Endothelial cell of umbilical vein (primary cell): ENCODE measurements at regions not wholly inside any gene's neighbourhood (a gene's known extent, or its start where the extent isn't known, plus 50 kb on each side); places are given as distances from the start of the nearest gene placed in this dataset.
"Not testable (repeated sequence)": the region's sequence is repeated elsewhere in the genome, so short reads cannot be mapped to it uniquely, and the experiment has no call there.

Source experiments
- BruUV-seq: library from RNA; stranded (reverse); fragments of 400-500 nt; replicated peaks from 2 replicates; lab custom pipeline; 2021; lab: Mats Ljungman, UMichigan
- CTCF ChIA-PET: fragments of 300-600, 350-600 bp; sonication (Branson Sonifier 250); formaldehyde crosslinking; loops from one replicate; lab custom pipeline; 2021; ENCODE audit warnings: antibody characterized with exemption, inconsistent platforms; lab: Charles Lee
- POLR2A ChIA-PET: fragments of 300-600, 350-600 bp; sonication (Branson Sonifier 250); formaldehyde crosslinking; loops from one replicate; lab custom pipeline; 2021; ENCODE audit warnings: antibody characterized with exemption, inconsistent platforms; lab: Charles Lee
- DNase-seq: peaks from one replicate; pipeline ENCODE4 v3.0.0-alpha.2; 2011; ENCODE audit warnings: low read depth, low spot score
- FAIRE-seq: peaks from 2 replicates; lab custom pipeline; 2011; peaks lifted over from hg19 to GRCh38; lab: Jason Lieb, UNC
- H2AFZ ChIP-seq: 2 replicates; pipeline ENCODE4 v1.6.0; 2012; ENCODE audit warnings: low read depth, low read length, control low read depth, inconsistent platforms
- H3K27ac ChIP-seq: 2 replicates; pipeline ENCODE4 v1.5.1; 2011; ENCODE audit warnings: low read depth, mild to moderate bottlenecking, control low read depth, low read length, moderate library complexity; ENCODE audit not compliant: insufficient read depth
- H3K27me3 ChIP-seq, 2 experiments: 2 replicates each; pipeline versions ENCODE4 v1.6.0 to v1.6.1; 2011; ENCODE audit warnings: low read length in 2 of 2, mixed read lengths in 1 of 2; ENCODE audit not compliant: control insufficient read depth in 2 of 2, insufficient read depth in 2 of 2
- H3K36me3 ChIP-seq, 2 experiments: 2 replicates in 1 of 2; 3 replicates in 1 of 2; pipeline ENCODE4 v1.5.1; 2011; ENCODE audit warnings: low read length in 2 of 2, mild to moderate bottlenecking in 1 of 2, moderate library complexity in 1 of 2; ENCODE audit not compliant: control insufficient read depth in 2 of 2, insufficient read depth in 2 of 2; ENCODE audit errors: extremely low read depth in 1 of 2
- H3K4me1 ChIP-seq: 3 replicates; pipeline ENCODE4 v1.5.1; 2011; ENCODE audit warnings: mild to moderate bottlenecking, low read length; ENCODE audit not compliant: control insufficient read depth, insufficient read depth; ENCODE audit errors: extremely low read depth
- H3K4me2 ChIP-seq: 2 replicates; pipeline ENCODE4 v1.6.1; 2011; ENCODE audit warnings: low read length, control low read depth, mixed read lengths; ENCODE audit not compliant: insufficient read depth
- H3K4me3 ChIP-seq, 3 experiments: fragments of 200-600 bp in 1 of 3; sonication (generic), shearing (Covaris generic) in 1 of 3; replicated peaks in 1 of 3; 2 replicates each; pipeline ENCODE4 v1.5.1; 2011 to 2016; ENCODE audit warnings: control low read depth in 3 of 3, low read length in 3 of 3, mild to moderate bottlenecking in 2 of 3, inconsistent platforms in 1 of 3, low read depth in 1 of 3, moderate library complexity in 1 of 3; ENCODE audit not compliant: insufficient read depth in 1 of 3
- H3K79me2 ChIP-seq: 2 replicates; pipeline ENCODE4 v1.6.0; 2012; ENCODE audit warnings: low read length, inconsistent platforms; ENCODE audit not compliant: control insufficient read depth, insufficient read depth
- H3K9ac ChIP-seq: replicated peaks from 2 replicates; pipeline ENCODE3; 2011; ENCODE audit warnings: low read length, control low read depth; ENCODE audit not compliant: insufficient read depth; ENCODE audit errors: extremely low read depth
- H3K9me1 ChIP-seq: replicated peaks from 3 replicates; pipeline ENCODE4 v1.6.0; 2011; ENCODE audit warnings: mild to moderate bottlenecking, low read length; ENCODE audit not compliant: control insufficient read depth, insufficient read depth; ENCODE audit errors: extremely low read depth
- H3K9me3 ChIP-seq: replicated peaks from 2 replicates; pipeline ENCODE4 v1.5.1; 2012; ENCODE audit warnings: low read length, inconsistent platforms; ENCODE audit not compliant: control insufficient read depth, insufficient read depth
- H4K20me1 ChIP-seq: replicated peaks from 2 replicates; pipeline ENCODE3; 2011; ENCODE audit warnings: mild to moderate bottlenecking, low read length; ENCODE audit not compliant: control insufficient read depth, insufficient read depth; ENCODE audit errors: extremely low read depth
- EZH2 ChIP-seq: IDR thresholded peaks from 2 replicates; pipeline ENCODE4 v1.6.1; 2012; ENCODE audit warnings: borderline replicate concordance, low read depth, mild to moderate bottlenecking, moderate library complexity, low read length, inconsistent platforms; ENCODE audit not compliant: severe bottlenecking
- FOS ChIP-seq: IDR thresholded peaks from 2 replicates; pipeline ENCODE4 v1.6.1; 2011; ENCODE audit warnings: mild to moderate bottlenecking, low read length, moderate library complexity, borderline replicate concordance; ENCODE audit not compliant: insufficient read depth
- GATA2 ChIP-seq: IDR thresholded peaks from 2 replicates; pipeline ENCODE4 v1.7.0; 2011; ENCODE audit warnings: low read depth, mild to moderate bottlenecking, moderate library complexity, mixed read lengths, low read length; ENCODE audit not compliant: insufficient read length, insufficient read depth
- JUN ChIP-seq: IDR thresholded peaks from 2 replicates; pipeline ENCODE4 v1.6.1; 2011; ENCODE audit warnings: borderline replicate concordance, low read depth; ENCODE audit not compliant: insufficient read length, insufficient read depth
- MYC ChIP-seq: IDR thresholded peaks from one replicate; pipeline ENCODE4 v1.6.1; 2011; ENCODE audit warnings: mild to moderate bottlenecking, low read depth, low read length
- POLR2A ChIP-seq: IDR thresholded peaks from 2 replicates; pipeline ENCODE4 v1.6.1; 2012; ENCODE audit warnings: low read depth, mild to moderate bottlenecking, control low read depth, low read length
- POLR2AphosphoS5 ChIP-seq: IDR thresholded peaks from 2 replicates; pipeline ENCODE4 v1.6.1; 2012; ENCODE audit warnings: low read depth, mild to moderate bottlenecking, control low read depth, low read length, moderate library complexity; ENCODE audit not compliant: insufficient read depth
- dilution Hi-C: fragments of 300-500 bp; cut with MboI; formaldehyde crosslinking; loops from one replicate; pipeline ENCODE4 v1.15.0; 2019; ENCODE audit warnings: low sequenced_read_pairs; ENCODE audit not compliant: extremely low pct_ligation_motif_present
- intact Hi-C: fragments of 100-400 bp; cut with micrococcal nuclease; formaldehyde crosslinking; loops from one replicate; pipeline ENCODE4 v1.10.0; 2022
- TF ChIP-seq, protein P1 (sequence below): IDR thresholded peaks from 2 replicates; pipeline ENCODE4 v1.6.1; 2011; ENCODE audit not compliant: insufficient read depth, insufficient read length
- TF ChIP-seq, protein P2 (sequence below), 2 donors: IDR thresholded peaks; 1 replicate in 1 of 2; 2 replicates in 1 of 2; pipeline ENCODE4 v1.5.1; 2011; ENCODE audit warnings: low read length in 2 of 2, mild to moderate bottlenecking in 2 of 2, moderate library complexity in 2 of 2, control low read depth in 1 of 2, inconsistent platforms in 1 of 2, low read depth in 1 of 2; ENCODE audit not compliant: insufficient read depth in 1 of 2; ENCODE audit errors: extremely low read depth in 1 of 2

- TF ChIP-seq JUN (no peak), GATA2 (no peak), FOS (no peak), POLR2AphosphoS5 (no peak), EZH2 (no peak), POLR2A (no peak), MYC (no peak)
- TF ChIP-seq, protein P1, sequence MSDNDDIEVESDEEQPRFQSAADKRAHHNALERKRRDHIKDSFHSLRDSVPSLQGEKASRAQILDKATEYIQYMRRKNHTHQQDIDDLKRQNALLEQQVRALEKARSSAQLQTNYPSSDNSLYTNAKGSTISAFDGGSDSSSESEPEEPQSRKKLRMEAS = no peak
- TF ChIP-seq, protein P2, sequence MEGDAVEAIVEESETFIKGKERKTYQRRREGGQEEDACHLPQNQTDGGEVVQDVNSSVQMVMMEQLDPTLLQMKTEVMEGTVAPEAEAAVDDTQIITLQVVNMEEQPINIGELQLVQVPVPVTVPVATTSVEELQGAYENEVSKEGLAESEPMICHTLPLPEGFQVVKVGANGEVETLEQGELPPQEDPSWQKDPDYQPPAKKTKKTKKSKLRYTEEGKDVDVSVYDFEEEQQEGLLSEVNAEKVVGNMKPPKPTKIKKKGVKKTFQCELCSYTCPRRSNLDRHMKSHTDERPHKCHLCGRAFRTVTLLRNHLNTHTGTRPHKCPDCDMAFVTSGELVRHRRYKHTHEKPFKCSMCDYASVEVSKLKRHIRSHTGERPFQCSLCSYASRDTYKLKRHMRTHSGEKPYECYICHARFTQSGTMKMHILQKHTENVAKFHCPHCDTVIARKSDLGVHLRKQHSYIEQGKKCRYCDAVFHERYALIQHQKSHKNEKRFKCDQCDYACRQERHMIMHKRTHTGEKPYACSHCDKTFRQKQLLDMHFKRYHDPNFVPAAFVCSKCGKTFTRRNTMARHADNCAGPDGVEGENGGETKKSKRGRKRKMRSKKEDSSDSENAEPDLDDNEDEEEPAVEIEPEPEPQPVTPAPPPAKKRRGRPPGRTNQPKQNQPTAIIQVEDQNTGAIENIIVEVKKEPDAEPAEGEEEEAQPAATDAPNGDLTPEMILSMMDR (IDR thresholded peaks at IDR 0.05; ENCODE audit: extremely low read depth in 1 of 2, insufficient read depth in 1 of 2, low read depth in 1 of 2, low read length in 2 of 2) = no peak
- FAIRE-seq (no peak), DNase-seq (no peak)
- dilution Hi-C loops = no loop called here
- no peak overlapping the region for H3K4me2 ChIP-seq
- no peaks in the 10 kb centered on the region for H3K27me3 ChIP-seq
- no peak overlapping the region for H2AFZ ChIP-seq
- CTCF ChIA-PET = no interaction called here
- no peaks in the 10 kb centered on the region for H3K9me1 ChIP-seq
- no peaks in the 10 kb centered on the region for H3K79me2 ChIP-seq
- H3K9ac ChIP-seq = no peak overlapping the region
- POLR2A ChIA-PET = no interaction called here
- H3K36me3 ChIP-seq = no peaks in the 10 kb centered on the region
- no peaks in the 10 kb centered on the region for H3K9me3 ChIP-seq
- intact Hi-C loops = no loop called here
- H4K20me1 ChIP-seq = no peaks in the 10 kb centered on the region
- H3K27ac ChIP-seq = no peak overlapping the region
- no peak overlapping the region for H3K4me3 ChIP-seq
- H3K4me1 ChIP-seq = no peaks in the 10 kb centered on the region
- no TSS peak for BruUV-seq
Measured at GRCh38 chr4:157687971-157688370, 467.4 kb downstream of the GRIA2 start.

GRCh38 chr4:157679326-157679725 lies 458.8 kb downstream of the GRIA2 start:
- H2AFZ ChIP-seq, H3K79me2 ChIP-seq, H3K36me3 ChIP-seq, dilution Hi-C loops, H3K4me2 ChIP-seq, H3K9me3 ChIP-seq, CTCF ChIA-PET, FAIRE-seq, H3K27me3 ChIP-seq, H3K9me1 ChIP-seq, H3K9ac ChIP-seq, intact Hi-C loops, DNase-seq, H3K27ac ChIP-seq, H3K4me1 ChIP-seq, H4K20me1 ChIP-seq, H3K4me3 ChIP-seq, POLR2A ChIA-PET, BruUV-seq: not testable (repeated sequence)
